Neural cell (in vitro differentiated cells): ENCODE measurements at regions not wholly inside any gene's neighbourhood (a gene's known extent, or its start where the extent isn't known, plus 50 kb on each side); places are given as distances from the start of the nearest gene placed in this dataset.
"Not testable (repeated sequence)": the region's sequence is repeated elsewhere in the genome, so short reads cannot be mapped to it uniquely, and the experiment has no call there.

ENCODE experiments used
- H2AFZ ChIP-seq: fragments of 200-600, 300-800 bp; sonication (generic), shearing (Covaris generic); 2 replicates; pipeline ENCODE4 v1.6.0; 2014; ENCODE audit warnings: low read depth, mild to moderate bottlenecking, antibody characterized with exemption, low read length, moderate library complexity
- H3F3A ChIP-seq: fragments of 200-600 bp; shearing (Covaris generic); 2 replicates; pipeline ENCODE4 v1.6.1; 2016; ENCODE audit warnings: mild to moderate bottlenecking, moderate library complexity, mixed read lengths, antibody characterized with exemption, low read length; ENCODE audit not compliant: insufficient read depth, poor library complexity, severe bottlenecking
- H3K27ac ChIP-seq: fragments of 200-600, 300-800 bp; sonication (generic), shearing (Covaris generic); 2 replicates; pipeline ENCODE4 v1.5.1; 2014; ENCODE audit warnings: mild to moderate bottlenecking, low read length, moderate library complexity
- H3K27me3 ChIP-seq: fragments of 300-800, 200-600 bp; sonication (generic), shearing (Covaris generic); 2 replicates; pipeline ENCODE4 v1.6.0; 2014; ENCODE audit warnings: mild to moderate bottlenecking, low read depth, low read length, moderate library complexity; ENCODE audit not compliant: insufficient read depth
- H3K36me3 ChIP-seq: fragments of 300-800, 200-600 bp; sonication (generic), shearing (Covaris generic); 2 replicates; pipeline ENCODE4 v1.5.1; 2014; ENCODE audit warnings: mild to moderate bottlenecking, antibody characterized with exemption, low read length, moderate library complexity; ENCODE audit not compliant: insufficient read depth
- H3K4me2 ChIP-seq: fragments of 300-800, 200-600 bp; sonication (generic), shearing (Covaris generic); 2 replicates; pipeline ENCODE4 v1.6.0; 2014; ENCODE audit warnings: mild to moderate bottlenecking, low read length
- H3K4me3 ChIP-seq: fragments of 300-800, 200-600 bp; sonication (generic), shearing (Covaris generic); 2 replicates; pipeline ENCODE4 v1.5.1; 2014; ENCODE audit warnings: mild to moderate bottlenecking, low read length, moderate library complexity
- H3K79me2 ChIP-seq: fragments of 200-600 bp; shearing (Covaris generic); replicated peaks from 2 replicates; pipeline ENCODE4 v1.6.0; 2014; ENCODE audit warnings: mild to moderate bottlenecking, low read length, moderate library complexity; ENCODE audit not compliant: insufficient read depth
- H3K9ac ChIP-seq: fragments of 300-800, 200-600 bp; sonication (generic), shearing (Covaris generic); 2 replicates; pipeline ENCODE4 v1.6.1; 2016; ENCODE audit warnings: mild to moderate bottlenecking, low read length, mixed read lengths
- H3K9me2 ChIP-seq: fragments of 200-600 bp; shearing (Covaris generic); 2 replicates; pipeline ENCODE4 v1.6.1; 2016; ENCODE audit warnings: mild to moderate bottlenecking, low read length, mixed read lengths; ENCODE audit not compliant: insufficient read depth
- H3K9me3 ChIP-seq: fragments of 200-600, 300-800 bp; sonication (generic), shearing (Covaris generic); 2 replicates; pipeline ENCODE4 v1.6.1; 2016; ENCODE audit warnings: mild to moderate bottlenecking, mixed run types, low read length, moderate library complexity, mixed read lengths
- H4K20me1 ChIP-seq: fragments of 200-600 bp; shearing (Covaris generic); 2 replicates; pipeline ENCODE4 v1.6.1; 2016; ENCODE audit warnings: mild to moderate bottlenecking, mixed run types; ENCODE audit not compliant: insufficient read depth
- CTCF ChIP-seq: fragments of 450-650 bp; IDR thresholded peaks from 2 replicates; pipeline ENCODE4 v1.5.1; 2014; ENCODE audit warnings: antibody characterized with exemption, mild to moderate bottlenecking, moderate library complexity; ENCODE audit not compliant: poor library complexity, severe bottlenecking
- EP300 ChIP-seq: fragments of 450-650 bp; conservative IDR thresholded peaks from 2 replicates; pipeline ENCODE4 v1.6.1; 2014; ENCODE audit warnings: antibody characterized with exemption, mild to moderate bottlenecking, moderate library complexity; ENCODE audit not compliant: poor library complexity, severe bottlenecking
- EZH2 ChIP-seq: fragments of 200-600, 300-800 bp; shearing (Covaris generic), sonication (generic); IDR thresholded peaks from 2 replicates; pipeline ENCODE4 v1.6.1; 2014; ENCODE audit warnings: antibody characterized with exemption, low read length, borderline replicate concordance, mild to moderate bottlenecking; ENCODE audit not compliant: insufficient read depth, poor library complexity, severe bottlenecking
- MXI1 ChIP-seq: fragments of 450-650 bp; conservative IDR thresholded peaks from 2 replicates; pipeline ENCODE4 v1.6.1; 2014; ENCODE audit warnings: antibody characterized with exemption, mild to moderate bottlenecking; ENCODE audit not compliant: poor library complexity, severe bottlenecking
- POLR2AphosphoS5 ChIP-seq: IDR thresholded peaks from 2 replicates; pipeline ENCODE4 v1.6.1; 2012
- RAD21 ChIP-seq: fragments of 450-650 bp; conservative IDR thresholded peaks from 2 replicates; pipeline ENCODE4 v1.6.1; 2014; ENCODE audit warnings: antibody characterized with exemption, mild to moderate bottlenecking, moderate library complexity
- SMC3 ChIP-seq: fragments of 450-650 bp; conservative IDR thresholded peaks from 2 replicates; pipeline ENCODE4 v1.6.1; 2014; ENCODE audit warnings: antibody characterized with exemption, mild to moderate bottlenecking, moderate library complexity; ENCODE audit not compliant: poor library complexity
- TAF1 ChIP-seq: IDR thresholded peaks from 2 replicates; pipeline ENCODE4 v1.6.1; 2012; ENCODE audit warnings: low read depth

- Histone ChIP-seq H3K79me2 (no peaks in the 10 kb centered on the region), H3F3A (no peaks in the 10 kb centered on the region), H3K4me2 (no peak overlapping the region), H3K9ac (no peak overlapping the region), H3K9me2 (no peaks in the 10 kb centered on the region), H3K4me3 (no peak overlapping the region), H3K36me3 (no peaks in the 10 kb centered on the region), H3K27me3 (no peaks in the 10 kb centered on the region), H3K27ac (no peak overlapping the region), H2AFZ (no peak overlapping the region), H3K9me3 (no peaks in the 10 kb centered on the region), H4K20me1 (no peaks in the 10 kb centered on the region)
- no peak for TF ChIP-seq MXI1
- TF ChIP-seq RAD21 = peak; percentile 16
- no peak for TF ChIP-seq SMC3
- TF ChIP-seq CTCF = no peak
These were observed 785.5 kb upstream of the RAB6C start for GRCh38 chr2:129193961-129194360.

GRCh38 chr2:129199501-129199900 is 780.0 kb upstream of the RAB6C start:
- no peaks in the 10 kb centered on the region for H3K9me2 ChIP-seq
- H3K4me3 ChIP-seq = no peak overlapping the region
- no peaks in the 10 kb centered on the region for H3K27me3 ChIP-seq
- no peak overlapping the region for H3K9ac ChIP-seq
- no peak overlapping the region for H3K27ac ChIP-seq
- H3K4me2 ChIP-seq = no peak overlapping the region
- H2AFZ ChIP-seq = no peak overlapping the region
- TF ChIP-seq EZH2 = no peak
- no peaks in the 10 kb centered on the region for H3K36me3 ChIP-seq
- no peaks in the 10 kb centered on the region for H3F3A ChIP-seq
- no peaks in the 10 kb centered on the region for H4K20me1 ChIP-seq
- no peaks in the 10 kb centered on the region for H3K9me3 ChIP-seq
- H3K79me2 ChIP-seq = no peaks in the 10 kb centered on the region

DNA sequence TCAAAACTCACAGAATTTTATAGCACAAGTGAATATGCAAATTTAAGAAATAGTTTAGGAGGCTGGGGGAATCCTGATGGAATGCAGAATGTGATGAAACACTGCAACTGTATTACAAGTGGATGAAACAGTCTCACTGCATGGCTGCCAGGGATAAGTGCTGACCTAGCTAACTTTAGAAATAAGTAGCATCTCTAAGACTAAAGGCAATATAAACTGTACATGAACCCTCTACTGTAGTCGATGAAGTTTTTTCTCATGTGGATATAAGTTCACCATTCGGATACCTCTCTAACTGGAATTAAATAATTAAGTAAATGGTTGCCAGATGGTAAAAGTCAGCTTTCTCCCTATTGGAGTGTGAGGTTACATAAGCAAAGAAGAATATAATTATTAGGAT is 777.8 kb upstream of the RAB6C start:
- no peak for TF ChIP-seq MXI1
- no peak for TF ChIP-seq EZH2
- TF ChIP-seq SMC3 = no peak
- TF ChIP-seq TAF1 = no peak
- Histone ChIP-seq H2AFZ (no peak overlapping the region), H3K9ac (no peak overlapping the region), H3K4me3 (no peak overlapping the region), H3K36me3 (no peaks in the 10 kb centered on the region), H3K9me2 (no peaks in the 10 kb centered on the region), H3K27me3 (no peaks in the 10 kb centered on the region), H3K79me2 (no peaks in the 10 kb centered on the region), H3K27ac (no peak overlapping the region), H4K20me1 (no peaks in the 10 kb centered on the region), H3K9me3 (no peaks in the 10 kb centered on the region), H3F3A (no peaks in the 10 kb centered on the region), H3K4me2 (no peak overlapping the region)

- Histone ChIP-seq H3F3A (no peaks in the 10 kb centered on the region), H3K9me3 (no peaks in the 10 kb centered on the region), H3K27me3 (no peaks in the 10 kb centered on the region), H2AFZ (no peak overlapping the region), H4K20me1 (no peaks in the 10 kb centered on the region), H3K36me3 (no peaks in the 10 kb centered on the region), H3K27ac (no peak overlapping the region), H3K79me2 (no peaks in the 10 kb centered on the region), H3K9me2 (no peaks in the 10 kb centered on the region), H3K4me2 (no peak overlapping the region), H3K9ac (no peak overlapping the region), H3K4me3 (no peak overlapping the region)
- no peak for TF ChIP-seq SMC3
- TF ChIP-seq MXI1 = no peak
- no peak for TF ChIP-seq EP300
- TF ChIP-seq TAF1 = no peak
- TF ChIP-seq POLR2AphosphoS5 = no peak
- TF ChIP-seq RAD21 = no peak
These were observed 776.1 kb upstream of the RAB6C start for GRCh38 chr2:129203331-129203730.

DNA sequence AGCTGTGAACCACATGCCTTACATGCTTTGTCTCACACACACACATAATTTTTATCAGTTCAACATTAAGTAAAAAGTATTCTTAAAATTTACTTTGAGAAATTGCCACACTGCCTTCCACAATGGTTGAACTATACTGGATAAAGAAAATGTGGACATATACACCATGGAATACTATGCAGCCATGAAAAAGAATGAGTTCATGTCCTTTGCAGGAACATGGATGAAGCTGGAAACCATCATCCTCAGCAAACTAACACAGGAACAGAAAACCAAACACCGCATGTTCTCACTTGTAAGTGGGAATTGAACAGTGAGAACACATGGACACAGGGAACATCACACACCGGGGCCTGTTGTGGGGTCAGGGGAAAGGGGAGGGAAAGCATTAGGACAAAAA is 774.9 kb upstream of the RAB6C start:
- not testable (repeated sequence) for H4K20me1 ChIP-seq, H3K9me2 ChIP-seq, H3K4me3 ChIP-seq, H3K36me3 ChIP-seq, H3K4me2 ChIP-seq, H2AFZ ChIP-seq, H3F3A ChIP-seq, H3K27me3 ChIP-seq, H3K79me2 ChIP-seq, H3K9me3 ChIP-seq, H3K27ac ChIP-seq, H3K9ac ChIP-seq
